HG03045 (cell line): ENCODE measurements at regions not wholly inside any gene's neighbourhood (a gene's known extent, or its start where the extent isn't known, plus 50 kb on each side); places are given as distances from the start of the nearest gene placed in this dataset.

Experiments used
- ATAC-seq: cut with Tn5 transposase; IDR thresholded peaks from one replicate; pipeline ENCODE4 v1.9.1; 2021; ENCODE audit warnings: mild to moderate bottlenecking, moderate library complexity; ENCODE audit not compliant: unreplicated experiment

DNA sequence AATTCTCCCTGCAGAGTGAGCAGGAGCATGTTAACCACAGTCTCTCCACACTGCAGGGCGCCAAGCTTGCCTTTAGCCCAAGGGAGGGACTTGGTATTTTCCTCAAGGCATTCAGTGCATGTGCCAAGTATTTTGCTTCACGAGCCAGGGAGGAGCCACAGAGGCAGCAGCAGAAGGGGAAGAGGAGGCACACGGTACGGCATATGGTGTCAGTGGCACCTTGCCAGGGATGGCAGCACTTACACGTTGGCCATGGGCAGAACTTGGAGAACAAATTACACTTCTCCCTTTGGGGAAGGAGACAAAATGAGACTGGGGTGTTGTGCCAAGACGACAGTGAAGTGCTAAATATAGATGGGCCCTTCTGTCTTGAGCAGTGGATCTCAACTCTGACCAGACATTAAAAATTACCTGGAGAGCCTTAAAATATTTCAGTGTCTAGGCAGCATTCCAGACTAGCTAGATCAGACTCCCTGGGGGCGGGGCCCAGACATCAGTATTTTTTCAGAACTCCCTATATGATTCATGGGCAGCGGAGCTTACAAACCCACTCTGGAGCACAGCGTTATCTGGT is 155.8 kb downstream of the DRD1 start:
- no peak for ATAC-seq

DNA sequence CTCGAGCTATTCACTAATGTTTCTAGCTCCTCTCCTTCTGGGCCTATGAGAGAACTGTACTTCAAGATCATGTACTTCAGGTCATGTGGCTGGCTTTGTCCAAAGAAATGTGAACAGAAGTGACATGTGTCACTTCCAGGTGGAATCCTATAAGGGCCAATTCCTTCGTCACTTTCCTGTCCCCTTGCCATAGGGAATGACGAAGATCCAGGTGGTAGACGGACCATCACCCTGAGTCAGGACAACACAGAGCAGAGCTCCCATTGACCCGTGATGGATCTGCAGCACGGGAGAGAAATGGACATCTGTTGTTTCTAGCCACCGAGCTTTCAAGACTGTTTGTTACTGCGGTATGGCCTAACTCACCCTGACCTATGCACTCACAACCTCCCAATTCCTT is 157.0 kb downstream of the DRD1 start:
- ATAC-seq, result no peak

DNA sequence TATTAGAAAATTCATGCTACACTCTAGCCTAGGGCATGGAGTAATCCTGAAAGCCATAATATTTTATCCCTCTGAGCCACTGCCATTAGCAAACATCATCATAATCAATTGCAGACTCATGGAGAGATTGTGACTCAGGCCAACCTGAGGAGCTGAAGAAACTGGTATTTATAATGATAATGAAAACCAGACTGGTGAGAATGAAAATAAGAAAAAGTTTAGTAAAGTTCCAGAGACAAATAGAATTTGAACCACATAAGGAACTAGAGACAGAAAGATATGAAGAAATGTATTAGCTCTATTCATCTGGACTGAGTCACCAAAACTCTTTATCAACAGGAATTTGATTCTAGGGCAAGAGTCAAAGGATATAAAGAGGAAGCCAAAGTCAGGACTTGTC is 158.7 kb downstream of the DRD1 start:
- no peak for ATAC-seq

DNA sequence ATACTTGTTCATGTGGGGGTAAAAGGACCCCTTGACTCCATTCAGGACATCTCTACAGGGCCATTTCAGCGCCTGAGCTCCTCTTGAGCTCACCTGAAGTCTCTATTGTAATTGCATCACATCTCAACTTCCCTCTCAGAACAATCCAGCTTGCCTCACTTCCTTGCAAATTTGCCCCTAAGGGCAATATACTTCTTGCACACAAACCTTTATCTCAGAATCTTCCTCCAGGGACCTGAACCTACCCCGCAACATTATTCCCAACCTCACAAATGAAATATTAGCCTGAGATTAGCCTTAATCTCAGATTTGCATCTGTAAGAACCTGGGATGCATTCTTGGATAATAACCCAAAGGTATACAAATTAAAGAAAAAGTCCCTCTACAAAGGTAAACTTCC is 159.2 kb downstream of the DRD1 start:
- ATAC-seq, result no peak

DNA sequence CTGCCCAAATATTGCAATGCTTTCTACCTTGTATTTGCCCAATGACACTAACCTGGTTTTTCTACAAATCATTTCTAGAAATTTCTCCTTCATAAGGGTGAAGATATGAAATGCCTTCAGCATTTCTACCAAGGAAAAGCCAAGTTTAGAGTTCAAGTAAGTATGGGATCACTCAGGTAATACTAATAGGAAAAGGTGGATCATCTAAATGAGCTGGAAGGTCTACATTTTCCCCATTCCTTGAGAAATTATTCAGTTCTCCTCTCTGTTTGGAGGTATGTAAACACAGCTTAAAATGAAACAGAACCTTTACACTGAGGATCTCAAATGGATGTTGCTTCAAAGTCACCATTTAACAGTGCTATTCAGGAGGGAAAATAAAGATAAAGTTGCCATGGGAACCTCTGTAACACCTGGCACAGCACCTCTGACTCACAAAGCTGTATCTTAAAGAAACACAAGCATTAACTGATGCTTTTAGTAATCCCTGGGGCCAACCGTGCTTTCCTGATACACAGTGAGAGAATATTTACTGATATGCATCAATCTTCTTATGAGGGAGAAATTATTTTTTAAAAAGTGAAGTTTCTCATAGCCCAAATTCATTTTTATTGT is 161.3 kb downstream of the DRD1 start:
- ATAC-seq, result no peak

DNA sequence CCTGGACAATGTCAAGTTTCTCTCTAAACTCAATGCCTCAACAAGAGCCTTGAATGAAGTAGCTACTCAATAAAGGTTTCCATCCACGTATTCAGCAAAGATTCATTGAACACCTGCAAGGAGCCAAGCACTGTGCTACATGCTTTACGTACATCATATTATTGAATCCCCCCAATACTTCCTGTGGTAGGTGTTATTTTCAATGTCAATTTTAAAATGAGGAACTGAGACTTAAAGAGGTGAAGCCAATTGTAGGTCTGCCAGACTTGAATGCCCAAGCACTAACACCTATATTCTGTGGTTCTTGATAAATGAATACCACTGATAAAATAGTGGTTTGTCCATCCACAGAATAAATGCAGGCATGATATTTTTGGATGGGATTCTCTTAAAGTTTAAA is 162.3 kb downstream of the DRD1 start:
- ATAC-seq, result no peak

DNA sequence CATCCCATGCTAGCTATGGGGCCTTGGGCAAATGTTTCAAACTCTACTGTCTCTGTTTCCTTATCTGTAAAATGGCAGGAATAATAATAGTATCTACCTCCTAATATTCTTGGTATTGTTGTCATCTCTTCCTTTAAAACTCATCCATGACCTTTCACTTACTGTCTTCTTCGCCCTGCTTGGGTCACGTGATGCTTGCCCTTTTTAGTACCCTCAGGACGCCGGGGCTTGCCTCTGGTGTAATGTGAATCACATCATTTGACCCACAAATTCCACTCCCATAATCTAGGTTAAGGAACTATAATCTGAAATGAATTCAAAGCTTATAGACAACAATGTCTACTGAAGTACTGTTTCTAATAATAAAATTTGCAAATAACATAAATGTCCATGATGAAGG is 162.7 kb downstream of the DRD1 start:
- ATAC-seq, result no peak

DNA sequence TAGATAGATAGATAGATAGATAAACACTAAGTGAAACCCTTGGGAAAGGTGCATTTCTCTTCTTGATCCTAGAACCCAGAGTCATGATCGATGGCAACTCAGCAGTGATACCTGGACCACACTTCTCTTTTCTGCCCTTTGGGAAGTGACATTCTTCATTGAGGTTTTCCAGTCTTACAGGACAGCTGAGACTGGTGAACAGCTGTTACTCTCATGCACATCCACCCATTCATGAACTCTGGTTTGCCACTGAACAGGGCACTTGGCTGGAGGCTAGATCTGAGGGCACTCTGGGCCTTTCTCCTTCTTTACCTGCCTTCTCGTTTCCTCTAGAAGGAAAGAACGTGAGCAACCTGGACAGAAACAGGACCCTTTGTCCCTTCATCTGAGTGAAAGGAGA is 164.5 kb downstream of the DRD1 start:
- ATAC-seq, result no peak

DNA sequence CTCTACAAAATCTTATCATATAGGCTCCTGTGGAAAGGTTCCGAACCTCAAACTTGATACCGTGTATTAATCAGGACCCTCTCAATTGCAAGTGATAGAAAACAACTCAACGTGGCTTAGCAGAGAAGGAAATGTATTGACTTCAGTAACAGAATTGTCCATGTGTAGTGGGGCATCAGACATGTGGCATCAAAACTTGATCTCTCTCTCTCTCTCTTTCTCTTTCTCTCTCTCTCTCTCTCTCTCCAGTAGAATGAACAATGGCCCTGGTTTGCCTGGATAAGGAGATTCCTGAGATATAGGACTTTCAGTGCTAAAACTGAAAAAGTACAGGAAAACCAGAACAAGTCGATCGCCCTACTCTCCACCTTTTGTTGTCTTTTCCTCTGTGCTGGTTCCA is 168.2 kb downstream of the DRD1 start:
- no peak for ATAC-seq

DNA sequence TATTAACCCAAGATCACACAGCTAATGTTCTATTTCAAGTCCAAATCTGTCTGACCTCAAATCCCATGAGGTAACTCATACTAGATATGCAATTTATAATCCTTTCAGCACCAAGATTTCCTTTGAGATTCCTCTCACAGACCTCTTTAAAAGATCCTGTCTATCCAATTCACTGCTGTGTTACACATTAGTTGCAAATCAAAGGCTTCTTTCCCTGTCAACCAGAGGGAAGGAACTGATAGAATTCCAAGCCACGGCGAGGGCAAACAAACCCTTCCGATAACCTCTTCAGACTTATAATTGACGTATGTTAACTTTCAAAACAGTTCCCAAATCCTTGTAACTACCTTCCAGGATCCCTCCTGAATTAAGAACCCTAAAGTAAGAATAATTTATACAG is 168.9 kb downstream of the DRD1 start:
- no peak for ATAC-seq

DNA sequence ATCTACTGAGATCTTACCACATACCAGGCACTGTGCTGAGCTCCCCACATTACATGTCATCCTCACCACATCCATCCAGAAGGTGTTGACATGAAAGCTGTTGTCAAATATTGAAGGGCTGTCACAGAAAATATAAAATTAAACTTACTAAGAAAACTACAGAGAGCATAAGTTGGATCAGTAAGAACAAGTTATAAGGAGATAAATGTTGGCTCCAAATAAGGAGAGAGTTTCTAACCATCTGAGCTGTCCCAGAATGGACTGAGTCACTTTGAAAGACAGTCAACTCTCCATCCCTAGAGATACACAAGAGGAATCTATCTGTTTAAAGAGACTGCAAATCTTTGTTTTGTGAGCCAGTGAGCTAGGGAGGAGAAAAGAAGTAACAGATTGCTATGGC is 169.8 kb downstream of the DRD1 start:
- ATAC-seq, result no peak

DNA sequence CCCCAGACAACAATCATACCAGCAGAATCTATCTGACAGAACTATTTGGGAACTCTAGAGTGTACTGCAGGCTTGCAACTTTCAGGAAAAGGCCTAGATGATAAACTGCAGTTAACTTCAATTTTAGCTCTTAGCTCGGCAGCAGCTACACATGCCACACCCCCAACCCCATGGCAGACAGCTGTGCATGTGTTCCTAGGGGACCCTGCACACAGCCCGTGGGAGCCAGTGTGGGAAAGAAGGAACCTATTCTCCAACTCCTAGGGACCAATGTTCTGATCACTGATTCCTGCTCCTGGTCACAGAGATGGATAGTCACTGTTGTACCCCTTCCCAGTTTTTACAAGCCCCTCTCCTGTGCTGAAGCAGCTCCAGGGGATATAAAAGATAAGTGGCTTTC is 179.6 kb downstream of the DRD1 start:
- no peak for ATAC-seq

DNA sequence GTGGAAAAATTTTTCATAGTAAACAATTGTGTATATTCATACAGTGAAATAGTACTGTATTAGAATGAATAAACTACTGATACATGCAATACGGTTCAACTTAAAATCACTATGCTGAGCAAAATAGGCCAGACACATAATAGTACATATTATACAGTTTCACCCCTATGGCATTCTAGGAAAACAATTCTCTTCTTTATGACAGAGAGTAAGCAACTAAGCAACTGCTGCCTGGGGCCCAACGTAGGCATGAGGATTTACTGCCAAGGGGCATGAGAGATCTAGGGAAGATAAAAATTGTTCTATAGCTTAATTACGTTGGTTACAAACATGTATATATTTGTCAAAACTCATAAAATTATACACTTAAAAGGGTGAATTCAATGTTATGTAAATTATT is 180.2 kb downstream of the DRD1 start:
- ATAC-seq, result no peak

DNA sequence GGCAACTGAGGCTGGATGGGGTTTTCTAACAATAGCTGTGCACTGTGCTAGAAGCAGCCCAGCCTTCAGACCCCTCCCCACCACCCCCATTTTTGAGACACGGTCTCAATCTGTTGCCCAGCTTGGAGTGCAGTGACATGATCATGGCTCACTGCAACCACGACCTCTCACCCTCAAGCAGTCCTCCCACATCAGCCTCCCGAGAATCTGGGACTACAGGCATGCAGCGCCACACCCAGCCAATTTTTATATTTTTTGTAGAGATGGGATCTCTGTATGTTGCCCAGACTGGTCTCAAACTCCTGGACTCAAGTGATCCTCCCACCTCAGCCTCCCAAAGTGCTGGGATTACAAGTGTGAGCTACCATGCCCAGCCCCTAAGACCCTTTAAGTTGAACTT is 182.5 kb downstream of the DRD1 start:
- no peak for ATAC-seq

DNA sequence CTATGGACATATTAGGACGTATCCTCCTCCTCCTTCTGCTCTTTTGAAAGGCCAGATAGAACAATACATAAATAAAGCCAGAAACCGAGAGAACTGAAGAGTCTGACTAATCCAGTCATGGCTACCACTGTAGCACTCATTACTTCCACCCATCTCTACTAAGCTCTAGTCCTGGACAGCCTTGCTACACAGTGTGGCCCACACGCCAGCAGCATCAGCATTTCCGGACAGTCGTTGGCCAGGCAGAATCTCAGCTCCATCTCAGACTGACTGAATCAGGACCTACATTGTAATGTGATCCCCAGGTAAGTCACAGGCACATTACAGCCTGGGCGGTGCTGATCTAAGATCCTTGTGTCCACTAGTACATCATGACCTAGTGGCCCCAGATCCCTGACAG is 182.9 kb downstream of the DRD1 start:
- no peak for ATAC-seq

DNA sequence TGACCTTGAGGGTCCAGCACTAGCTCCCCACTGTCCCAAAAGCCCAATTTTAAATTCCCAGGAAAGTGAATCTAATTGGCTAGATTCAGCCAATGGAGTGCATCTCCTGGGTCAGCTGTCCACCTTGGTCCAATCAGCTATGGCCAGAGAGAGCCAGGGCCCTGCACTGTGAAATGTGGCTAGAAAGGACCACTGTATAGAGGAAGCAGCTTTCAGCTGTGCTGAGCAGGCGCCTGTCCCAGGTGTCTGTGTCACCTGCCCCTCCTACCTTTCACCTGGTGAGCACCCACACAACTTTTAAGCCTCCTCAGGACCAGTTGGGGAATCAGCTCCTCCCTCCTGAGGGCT is 186.2 kb downstream of the DRD1 start:
- no peak for ATAC-seq

DNA sequence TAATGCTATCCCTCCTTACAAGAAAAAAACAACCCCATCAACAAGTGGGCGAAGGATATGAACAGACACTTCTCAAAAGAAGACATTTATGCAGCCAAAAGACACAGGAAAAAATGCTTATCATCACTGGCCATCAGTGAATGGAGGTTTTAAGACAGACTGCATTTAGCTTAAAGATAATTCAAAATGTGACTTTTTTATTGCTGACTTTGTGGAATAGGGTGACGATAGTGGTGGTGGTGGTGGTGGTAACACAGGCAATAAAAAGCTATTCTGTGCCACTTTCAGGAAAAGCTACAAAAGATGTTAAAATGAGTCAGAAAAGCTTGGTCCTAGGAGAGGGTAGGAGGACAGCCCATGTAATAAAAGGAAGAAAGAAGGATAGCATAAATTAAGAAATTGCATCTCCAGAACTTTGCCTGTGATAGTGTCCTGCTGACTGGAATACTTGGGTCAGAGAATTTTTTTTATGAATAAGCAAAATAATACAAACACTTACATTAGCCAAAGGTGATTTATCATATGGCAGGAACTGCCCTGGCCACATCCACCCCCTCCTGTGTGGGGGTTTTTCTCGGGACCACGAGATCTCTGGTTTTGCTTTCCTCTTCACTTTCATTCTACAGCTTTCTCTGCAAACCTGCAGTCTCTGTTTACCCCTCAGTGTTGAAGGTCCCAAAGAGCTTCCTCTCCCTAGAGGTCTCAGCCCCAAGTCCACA is 186.7 kb downstream of the DRD1 start:
- no peak for ATAC-seq

DNA sequence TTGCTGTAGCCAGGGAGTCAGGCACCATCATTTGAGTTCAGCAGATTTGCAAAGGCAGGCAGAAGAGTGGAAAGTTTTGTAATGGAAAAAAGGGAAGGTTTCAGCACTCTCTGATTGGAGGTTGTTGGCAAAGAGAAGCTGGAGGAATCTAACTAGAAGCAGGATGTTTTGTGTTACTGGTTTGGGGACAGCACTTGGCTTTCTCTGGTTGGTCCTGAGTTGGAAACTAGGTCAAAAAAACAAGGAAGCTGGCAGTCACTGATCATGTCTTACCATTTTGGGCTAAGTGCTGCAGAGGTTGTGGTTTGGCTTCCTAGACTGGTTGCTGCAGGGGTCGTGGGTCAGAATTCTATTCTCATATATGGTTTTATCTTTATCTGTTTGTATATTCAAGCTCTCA is 189.8 kb downstream of the DRD1 start:
- ATAC-seq, result no peak

DNA sequence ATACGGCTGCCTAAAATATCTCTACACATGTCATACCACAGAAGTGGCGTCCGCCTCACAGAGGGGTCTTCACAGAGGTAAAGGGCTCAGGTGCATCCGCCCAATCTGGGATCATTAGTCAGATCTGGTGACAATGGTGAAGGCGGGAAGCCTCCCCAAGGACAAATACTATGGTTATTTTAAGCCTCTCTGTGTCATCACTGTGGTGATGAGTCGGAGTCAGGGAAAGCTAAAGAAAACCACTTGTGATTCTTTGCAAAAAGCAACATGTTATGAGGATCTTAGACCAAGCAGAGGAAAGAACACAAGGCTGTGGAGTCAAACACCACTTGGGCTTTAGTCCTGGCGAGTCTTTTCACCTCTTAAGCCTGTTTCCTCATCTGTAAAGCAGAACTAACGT is 190.4 kb downstream of the DRD1 start:
- ATAC-seq, result no peak

DNA sequence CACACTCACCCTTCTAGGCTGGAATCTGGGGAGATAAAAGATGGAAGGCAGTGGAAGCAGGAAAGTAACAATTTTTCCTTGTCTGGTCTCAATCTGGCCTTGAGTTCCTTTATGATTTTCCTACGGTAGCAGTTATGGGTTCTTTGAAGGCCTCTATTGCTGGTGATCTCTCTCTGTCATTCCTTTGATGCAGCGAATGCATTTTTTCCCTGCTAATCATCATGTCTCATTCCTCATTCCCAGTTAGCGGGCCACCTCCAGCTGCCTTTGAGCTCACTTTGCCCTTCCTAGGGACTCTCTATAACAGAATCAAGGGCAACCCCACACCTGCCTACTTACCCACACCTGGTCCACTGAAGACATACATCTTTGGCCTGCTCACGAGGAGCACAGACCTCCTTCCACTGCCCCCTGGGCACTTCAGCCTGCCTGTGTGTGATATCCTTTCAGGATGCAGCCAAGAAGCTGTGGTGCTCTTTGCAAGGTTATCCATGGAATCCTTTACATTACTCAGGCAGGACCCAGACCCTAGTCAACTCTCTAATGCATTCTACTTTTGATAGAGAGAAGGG is 191.7 kb downstream of the DRD1 start:
- no peak for ATAC-seq

DNA sequence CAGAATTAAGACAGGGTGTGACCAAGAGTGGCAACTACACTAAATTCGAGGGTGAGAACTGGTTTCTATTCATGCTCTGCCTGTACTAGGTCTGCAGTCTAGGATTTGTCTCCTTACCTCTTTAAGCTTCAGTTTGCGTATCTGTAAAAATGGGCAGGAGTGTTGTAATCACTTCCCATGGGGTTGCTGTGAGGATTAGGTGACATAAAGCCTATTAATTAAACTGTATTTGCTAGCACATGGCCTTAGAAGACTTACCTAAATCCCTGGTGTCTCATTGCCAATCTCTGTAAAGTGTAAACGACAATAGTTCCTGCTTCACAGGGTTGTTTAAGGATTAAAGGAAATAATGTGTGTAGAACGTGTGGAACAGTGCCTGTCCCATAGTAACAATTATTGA is 193.6 kb downstream of the DRD1 start:
- no peak for ATAC-seq

DNA sequence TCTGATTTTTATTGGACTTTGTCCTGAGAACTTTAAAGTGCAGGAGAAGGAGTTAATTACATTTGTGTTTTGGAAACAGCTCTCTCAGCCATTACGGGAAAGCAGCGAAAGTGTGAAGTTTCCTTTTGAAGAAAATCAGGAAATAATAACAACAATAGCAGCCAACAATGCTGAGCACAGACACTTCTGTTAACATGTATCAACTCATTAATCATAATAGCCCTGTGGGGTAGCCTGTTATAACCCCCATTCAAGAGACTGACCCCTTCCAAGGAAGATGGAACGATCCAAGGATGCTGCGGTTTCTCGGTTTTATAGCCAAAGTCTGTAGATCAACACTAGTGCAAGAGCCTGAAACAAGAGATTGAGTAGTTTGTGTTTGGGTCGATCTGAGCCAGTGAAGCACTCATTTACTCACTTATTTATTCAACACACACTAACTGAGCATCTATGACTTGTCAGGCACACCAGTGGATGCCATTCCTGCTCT is 195.5 kb downstream of the DRD1 start:
- no peak for ATAC-seq
